Mucosa of descending colon (tissue), 3 donors: ENCODE measurements at regions not wholly inside any gene's neighbourhood (a gene's known extent, or its start where the extent isn't known, plus 50 kb on each side); places are given as distances from the start of the nearest gene placed in this dataset.
"Not testable (repeated sequence)": the region's sequence is repeated elsewhere in the genome, so short reads cannot be mapped to it uniquely, and the experiment has no call there.

Experiments used
- ATAC-seq: fragments of 200-7000 bp; cut with Tn5 transposase; one replicate; pipeline ENCODE4 v1.9.1; 2020; ENCODE audit warnings: mild to moderate bottlenecking, moderate library complexity
- DNase-seq, 3 donors: peaks; one replicate each; pipeline ENCODE4 v3.0.0-alpha.2; 2020
- H3K36me3 ChIP-seq: fragments of 200-600 bp; one replicate; pipeline ENCODE4 v1.8.0; 2021; ENCODE audit warnings: low read depth, mild to moderate bottlenecking
- H3K4me1 ChIP-seq: fragments of 200-600 bp; one replicate; pipeline ENCODE4 v1.8.0; 2021; ENCODE audit warnings: low read depth, mild to moderate bottlenecking
- H3K4me3 ChIP-seq: fragments of 200-600 bp; one replicate; pipeline ENCODE4 v1.8.0; 2021; ENCODE audit warnings: mild to moderate bottlenecking
- H3K9me3 ChIP-seq: fragments of 200-600 bp; one replicate; pipeline ENCODE4 v1.8.0; 2021; ENCODE audit warnings: mild to moderate bottlenecking
- intact Hi-C, 2 donors: fragments of 100-400 bp; cut with DNase I in 1 of 2; cut with micrococcal nuclease in 1 of 2; formaldehyde crosslinking; loops; one replicate each; pipeline versions ENCODE4 v1.11.0 to v1.11.1; 2022; cut with DNase I, micrococcal nuclease
- TF ChIP-seq, protein P1 (sequence below): fragments of 200-600 bp; IDR thresholded peaks from one replicate; pipeline ENCODE4 v1.8.0; 2022; ENCODE audit warnings: antibody characterized with exemption, mild to moderate bottlenecking
- donor health status: DM: no; HTN: no; CAD: no; lungs with moderate emphysema.
- donor health status: DM: no; HTN: no; CAD: no.
- donor health status: DM: no; HTN: yes; CAD: no.

DNA sequence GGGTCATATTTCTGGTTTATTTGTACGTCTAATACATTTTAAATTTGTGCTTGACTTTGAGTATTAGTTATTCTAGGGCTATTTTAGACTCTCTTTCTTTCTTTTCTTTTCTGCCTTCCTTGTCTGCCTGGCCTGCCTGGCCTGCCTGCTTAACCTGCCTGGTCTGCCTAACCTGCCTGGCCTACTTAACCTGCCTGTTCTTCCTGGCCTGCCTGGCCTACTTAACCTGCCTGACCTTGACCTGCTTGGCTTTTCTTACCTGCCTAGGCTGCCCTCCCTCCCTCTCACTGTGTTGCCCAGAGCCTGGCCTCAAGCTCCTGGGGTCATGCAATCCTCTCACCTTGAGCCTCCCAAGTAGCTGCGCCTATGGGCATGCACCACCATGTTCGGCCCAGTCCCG is 83.7 kb downstream of the PMAIP1 start:
- ATAC-seq = no peak
- DNase-seq = no peak

DNA sequence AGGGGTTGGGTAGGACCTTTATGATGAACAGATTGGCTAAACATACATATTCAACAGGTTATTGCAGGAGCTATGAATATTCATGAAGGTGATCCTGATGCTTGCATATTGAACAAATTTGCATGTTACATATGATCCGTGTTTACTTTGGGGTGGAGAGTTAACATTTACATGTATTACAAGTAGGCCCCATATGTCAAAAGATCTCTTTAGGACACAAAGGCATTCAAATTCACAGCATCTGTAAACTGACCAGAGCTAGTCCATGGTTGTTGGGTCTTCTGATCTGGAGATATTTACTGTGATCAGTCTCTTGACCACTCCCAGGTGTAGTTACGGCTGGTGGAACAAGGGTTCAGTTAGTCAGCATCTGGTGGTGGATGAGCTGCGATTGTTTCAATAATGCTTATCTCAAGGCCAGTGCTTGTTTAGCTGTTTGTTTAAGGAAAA is 80.4 kb downstream of the PMAIP1 start:
- intact Hi-C loops = loop anchor here in 1 of 2 donors (10.0 kb wide), 1 partner anchor 565 kb away; no protein-coding TSS in a partner anchor
- TF ChIP-seq, protein P1, sequence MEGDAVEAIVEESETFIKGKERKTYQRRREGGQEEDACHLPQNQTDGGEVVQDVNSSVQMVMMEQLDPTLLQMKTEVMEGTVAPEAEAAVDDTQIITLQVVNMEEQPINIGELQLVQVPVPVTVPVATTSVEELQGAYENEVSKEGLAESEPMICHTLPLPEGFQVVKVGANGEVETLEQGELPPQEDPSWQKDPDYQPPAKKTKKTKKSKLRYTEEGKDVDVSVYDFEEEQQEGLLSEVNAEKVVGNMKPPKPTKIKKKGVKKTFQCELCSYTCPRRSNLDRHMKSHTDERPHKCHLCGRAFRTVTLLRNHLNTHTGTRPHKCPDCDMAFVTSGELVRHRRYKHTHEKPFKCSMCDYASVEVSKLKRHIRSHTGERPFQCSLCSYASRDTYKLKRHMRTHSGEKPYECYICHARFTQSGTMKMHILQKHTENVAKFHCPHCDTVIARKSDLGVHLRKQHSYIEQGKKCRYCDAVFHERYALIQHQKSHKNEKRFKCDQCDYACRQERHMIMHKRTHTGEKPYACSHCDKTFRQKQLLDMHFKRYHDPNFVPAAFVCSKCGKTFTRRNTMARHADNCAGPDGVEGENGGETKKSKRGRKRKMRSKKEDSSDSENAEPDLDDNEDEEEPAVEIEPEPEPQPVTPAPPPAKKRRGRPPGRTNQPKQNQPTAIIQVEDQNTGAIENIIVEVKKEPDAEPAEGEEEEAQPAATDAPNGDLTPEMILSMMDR = no peak
- Histone ChIP-seq H3K4me1 (no peaks in the 10 kb centered on the region), H3K9me3 (no peaks in the 10 kb centered on the region), H3K4me3 (no peak overlapping the region), H3K36me3 (no peaks in the 10 kb centered on the region)
- ATAC-seq = peak; percentile 20
- DNase-seq = no peak

More for the DNA sequence above, 83.7 kb downstream of the PMAIP1 start:
- no peaks in the 10 kb centered on the region for H3K4me1 ChIP-seq
- intact Hi-C loops = loop anchor here in 1 of 2 donors (10.0 kb wide), 1 partner anchor 561 kb away; no protein-coding TSS in a partner anchor
- H3K9me3 ChIP-seq = no peaks in the 10 kb centered on the region
- no peaks in the 10 kb centered on the region for H3K36me3 ChIP-seq
- TF ChIP-seq, protein P1 = no peak
- no peak overlapping the region for H3K4me3 ChIP-seq

DNA sequence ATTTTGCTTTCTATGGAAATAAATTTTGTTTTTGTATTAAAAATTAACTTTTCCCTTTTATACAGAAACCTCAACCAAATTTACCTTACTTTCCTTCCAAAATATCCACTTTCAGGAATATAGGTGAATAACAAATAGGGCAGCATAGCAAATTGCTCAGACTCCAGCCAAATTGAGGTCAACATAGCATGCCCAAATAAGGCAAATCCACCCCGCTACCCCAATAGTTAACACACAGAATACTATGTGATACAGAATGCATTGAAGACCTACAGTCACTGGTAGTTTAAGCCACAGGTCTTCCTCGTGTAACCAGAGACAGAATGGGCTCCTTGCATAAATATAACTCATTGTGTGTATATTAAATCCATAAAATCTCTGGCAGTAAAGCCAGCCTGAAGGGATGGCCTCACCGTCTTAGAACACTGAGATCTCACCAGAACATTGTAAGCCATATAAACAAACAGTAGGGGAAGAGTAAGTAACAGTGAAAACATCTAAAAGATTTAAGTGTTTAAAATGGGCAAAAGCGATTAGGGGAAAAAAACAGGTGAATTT is 72.2 kb downstream of the PMAIP1 start:
- TF ChIP-seq, protein P1 = no peak
- Histone ChIP-seq H3K36me3 (no peaks in the 10 kb centered on the region), H3K4me3 (no peak overlapping the region), H3K4me1 (no peaks in the 10 kb centered on the region), H3K9me3 (no peaks in the 10 kb centered on the region)
- DNase-seq (no peak), ATAC-seq (no peak)
- intact Hi-C loops = no loop called here

DNA sequence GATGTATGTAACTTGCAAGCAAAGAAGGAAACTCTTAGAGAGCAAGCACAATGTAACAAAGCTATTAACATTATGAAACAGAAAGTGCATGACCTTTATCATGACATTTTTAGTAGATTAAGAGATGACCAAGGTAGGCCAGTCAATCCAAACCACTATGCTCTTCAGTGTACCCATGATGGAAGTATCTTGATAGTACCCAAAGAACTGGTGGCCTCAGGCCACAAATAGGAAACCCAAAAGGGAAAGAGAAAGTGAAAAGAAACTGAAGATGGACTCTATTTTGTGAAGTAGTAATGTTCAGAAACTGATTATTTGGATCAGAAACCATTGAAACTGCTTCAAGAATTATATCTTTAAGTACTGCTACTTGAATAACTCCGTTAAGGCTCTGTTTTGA is 71.3 kb downstream of the PMAIP1 start:
- H3K4me3 ChIP-seq, H3K9me3 ChIP-seq, H3K4me1 ChIP-seq, H3K36me3 ChIP-seq, ATAC-seq, intact Hi-C loops, DNase-seq: not testable (repeated sequence)

DNA sequence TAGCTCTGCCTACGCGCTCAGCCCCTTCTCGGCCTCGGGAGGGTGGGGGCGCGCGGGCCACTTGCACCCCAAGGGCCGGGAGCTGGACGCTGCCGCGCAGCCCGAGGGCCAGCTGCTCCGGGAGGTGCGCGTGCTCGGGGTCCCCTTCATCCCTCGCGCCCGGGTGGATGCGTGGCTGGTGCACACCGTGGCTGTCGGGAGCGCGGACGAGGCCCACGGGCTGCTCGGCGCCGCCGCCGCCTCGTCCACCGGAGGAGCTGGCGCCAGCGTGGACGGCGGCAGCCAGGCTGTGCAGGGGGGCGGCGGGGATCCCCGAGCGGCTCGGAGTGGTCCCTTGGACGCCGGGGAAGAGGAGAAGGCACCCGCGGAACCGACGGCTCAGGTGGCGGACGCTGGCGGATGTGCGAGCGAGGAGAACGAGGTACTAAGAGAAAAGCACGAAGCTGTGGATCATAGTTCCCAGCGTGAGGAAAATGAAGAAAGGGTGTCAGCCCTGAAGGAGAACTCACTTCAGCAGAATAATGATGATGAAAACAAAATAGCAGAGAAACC is 69.8 kb downstream of the PMAIP1 start:
- H3K36me3 ChIP-seq, H3K9me3 ChIP-seq, ATAC-seq, intact Hi-C loops, H3K4me1 ChIP-seq, DNase-seq, H3K4me3 ChIP-seq: not testable (repeated sequence)

DNA sequence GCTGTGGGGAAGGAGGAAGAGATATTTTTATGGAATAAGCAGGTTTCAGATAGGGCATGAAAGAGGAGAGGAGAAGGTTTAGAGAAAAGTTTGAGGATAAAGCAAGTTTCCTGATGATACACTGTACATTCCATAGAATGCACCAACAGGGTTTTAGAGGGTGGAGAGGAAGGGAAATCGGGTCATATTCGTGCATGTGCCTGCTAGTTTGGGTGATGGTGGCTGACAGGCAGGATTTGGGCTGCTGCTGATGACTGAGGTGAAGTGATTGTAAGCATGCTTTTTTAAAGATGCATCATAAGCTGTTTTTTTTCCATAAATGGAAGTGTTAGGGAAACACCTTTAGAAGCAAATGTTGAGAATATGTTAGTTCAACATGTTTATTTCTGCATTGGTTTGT is 68.8 kb downstream of the PMAIP1 start:
- H3K36me3 ChIP-seq = no peaks in the 10 kb centered on the region
- no peak for ATAC-seq
- no peaks in the 10 kb centered on the region for H3K4me1 ChIP-seq
- intact Hi-C loops = no loop called here
- H3K4me3 ChIP-seq = no peak overlapping the region
- H3K9me3 ChIP-seq = no peaks in the 10 kb centered on the region
- DNase-seq = no peak
- TF ChIP-seq, protein P1 = no peak
